Sigmoid colon (tissue), 4 donors: ENCODE measurements at regions not wholly inside any gene's neighbourhood (a gene's known extent, or its start where the extent isn't known, plus 50 kb on each side); places are given as distances from the start of the nearest gene placed in this dataset.

Experiments used
- EP300 ChIP-seq, 4 donors: sonication (generic); formaldehyde crosslinking; IDR thresholded peaks; one replicate each; pipeline ENCODE4 v1.6.1; 2017; ENCODE audit warnings: antibody characterized with exemption in 4 of 4
- POLR2A ChIP-seq, 2 donors: fragments of 450-650 bp; IDR thresholded peaks; one replicate each; pipeline ENCODE4 v1.6.1; 2016; ENCODE audit warnings: antibody characterized with exemption in 2 of 2, mild to moderate bottlenecking in 2 of 2, moderate library complexity in 2 of 2
- POLR2AphosphoS5 ChIP-seq, 4 donors: sonication (generic); formaldehyde crosslinking; IDR thresholded peaks; one replicate each; pipeline ENCODE4 v1.6.1; 2017; ENCODE audit warnings: antibody characterized with exemption in 4 of 4
- TF ChIP-seq, protein P1 (sequence below), 4 experiments: fragments of 450-650 bp in 3 of 4; fragments of 200-600 bp in 1 of 4; IDR thresholded peaks; one replicate each; pipeline ENCODE4 v1.5.1; 2016 to 2019; ENCODE audit warnings: antibody characterized with exemption in 4 of 4, mild to moderate bottlenecking in 3 of 4, moderate library complexity in 2 of 4

- TF ChIP-seq, protein P1, sequence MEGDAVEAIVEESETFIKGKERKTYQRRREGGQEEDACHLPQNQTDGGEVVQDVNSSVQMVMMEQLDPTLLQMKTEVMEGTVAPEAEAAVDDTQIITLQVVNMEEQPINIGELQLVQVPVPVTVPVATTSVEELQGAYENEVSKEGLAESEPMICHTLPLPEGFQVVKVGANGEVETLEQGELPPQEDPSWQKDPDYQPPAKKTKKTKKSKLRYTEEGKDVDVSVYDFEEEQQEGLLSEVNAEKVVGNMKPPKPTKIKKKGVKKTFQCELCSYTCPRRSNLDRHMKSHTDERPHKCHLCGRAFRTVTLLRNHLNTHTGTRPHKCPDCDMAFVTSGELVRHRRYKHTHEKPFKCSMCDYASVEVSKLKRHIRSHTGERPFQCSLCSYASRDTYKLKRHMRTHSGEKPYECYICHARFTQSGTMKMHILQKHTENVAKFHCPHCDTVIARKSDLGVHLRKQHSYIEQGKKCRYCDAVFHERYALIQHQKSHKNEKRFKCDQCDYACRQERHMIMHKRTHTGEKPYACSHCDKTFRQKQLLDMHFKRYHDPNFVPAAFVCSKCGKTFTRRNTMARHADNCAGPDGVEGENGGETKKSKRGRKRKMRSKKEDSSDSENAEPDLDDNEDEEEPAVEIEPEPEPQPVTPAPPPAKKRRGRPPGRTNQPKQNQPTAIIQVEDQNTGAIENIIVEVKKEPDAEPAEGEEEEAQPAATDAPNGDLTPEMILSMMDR (IDR thresholded peaks at IDR 0.05) = no peak
- TF ChIP-seq POLR2AphosphoS5 (IDR thresholded peaks at IDR 0.05) (no peak), EP300 (IDR thresholded peaks at IDR 0.05) (no peak), POLR2A (IDR thresholded peaks at IDR 0.05) (no peak)
These were observed 378.4 kb upstream of the CNTN3 start for GRCh38 chr3:74992898-74993297.
